ENCODE measurements at regions not wholly inside any gene's neighbourhood (a gene's known extent, or its start where the extent isn't known, plus 50 kb on each side); places are given as distances from the start of the nearest gene placed in this dataset.

GRCh38 chr6:78700991-78701390 is 166.4 kb upstream of the IRAK1BP1 start:
- H3K36me3 ChIP-seq: no peaks in the 10 kb centered on the region
- intact Hi-C loops (cut with DNase I; ENCODE audit: low total_unique reads): no loop called here
- DNase-seq: no peak
- H3K27ac ChIP-seq: no peak overlapping the region
- 59 to 88% (median 81%) methylated on average over 1 of the region's 1 CpG for WGBS, 5 donors
- H3K4me1 ChIP-seq: no peaks in the 10 kb centered on the region
- H3K9me3 ChIP-seq: no peaks in the 10 kb centered on the region
- no peak overlapping the region for H3K4me3 ChIP-seq
- TF ChIP-seq POLR2AphosphoS5 (IDR thresholded peaks at IDR 0.05) (no peak), POLR2A (IDR thresholded peaks at IDR 0.05) (no peak), EP300 (IDR thresholded peaks at IDR 0.05) (no peak), CTCF (IDR thresholded peaks at IDR 0.05) (no peak)
- no peaks in the 10 kb centered on the region for H3K27me3 ChIP-seq

- no peak overlapping the region for H3K27ac ChIP-seq
- no peaks in the 10 kb centered on the region for H3K9me3 ChIP-seq
- H3K36me3 ChIP-seq: no peaks in the 10 kb centered on the region
- intact Hi-C loops (cut with DNase I; ENCODE audit: low total_unique reads): no loop called here
- no peaks in the 10 kb centered on the region for H3K4me1 ChIP-seq
- TF ChIP-seq POLR2A (IDR thresholded peaks at IDR 0.05) (no peak), CTCF (IDR thresholded peaks at IDR 0.05) (no peak), EP300 (IDR thresholded peaks at IDR 0.05) (no peak), POLR2AphosphoS5 (IDR thresholded peaks at IDR 0.05) (no peak)
- 73 to 77% (median 73%) methylated on average over 2 of the region's 2 CpGs for WGBS, 5 donors
- no peaks in the 10 kb centered on the region for H3K27me3 ChIP-seq
- H3K4me3 ChIP-seq: no peak overlapping the region
- DNase-seq: no peak
These were observed 165.9 kb upstream of the IRAK1BP1 start for GRCh38 chr6:78701407-78701806.

GRCh38 chr6:78709021-78709420 is 158.3 kb upstream of the IRAK1BP1 start:
- intact Hi-C loops (cut with DNase I; ENCODE audit: low total_unique reads): no loop called here

DNA sequence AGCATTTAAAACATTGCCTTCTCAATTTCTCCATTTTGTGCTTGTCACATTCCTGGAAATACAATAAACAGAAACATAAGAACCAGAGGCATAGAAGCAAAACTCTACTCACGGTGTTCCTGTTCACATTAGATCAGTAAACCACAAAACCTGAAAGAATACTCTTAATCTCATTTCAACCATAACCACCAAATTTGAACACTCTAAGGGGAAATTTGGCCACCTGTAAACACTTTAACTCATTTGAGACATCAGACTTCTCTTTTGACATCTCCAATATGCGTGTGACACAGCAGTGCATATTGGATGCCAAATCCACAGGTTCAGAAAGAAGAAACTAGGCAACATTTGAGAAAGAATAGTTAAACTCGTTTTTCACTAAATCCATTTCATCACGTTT is 153.8 kb upstream of the IRAK1BP1 start:
- TF ChIP-seq POLR2AphosphoS5 (IDR thresholded peaks at IDR 0.05) (no peak), CTCF (IDR thresholded peaks at IDR 0.05) (no peak), POLR2A (IDR thresholded peaks at IDR 0.05) (no peak), EP300 (IDR thresholded peaks at IDR 0.05) (no peak)
- H3K4me1 ChIP-seq: no peaks in the 10 kb centered on the region
- H3K4me3 ChIP-seq: no peak overlapping the region
- no peaks in the 10 kb centered on the region for H3K27me3 ChIP-seq
- intact Hi-C loops (cut with DNase I; ENCODE audit: low total_unique reads): no loop called here
- WGBS, 5 donors: 68 to 76% (median 74%) methylated on average over 4 of the region's 4 CpGs
- DNase-seq: no peak
- no peaks in the 10 kb centered on the region for H3K9me3 ChIP-seq
- H3K27ac ChIP-seq: no peak overlapping the region
- H3K36me3 ChIP-seq: no peaks in the 10 kb centered on the region

More at GRCh38 chr6:78709021-78709420, 158.3 kb upstream of the IRAK1BP1 start:
- no peaks in the 10 kb centered on the region for H3K9me3 ChIP-seq
- WGBS, 5 donors: 73 to 84% (median 76%) methylated on average over 3 of the region's 3 CpGs
- H3K36me3 ChIP-seq: no peaks in the 10 kb centered on the region
- TF ChIP-seq EP300 (IDR thresholded peaks at IDR 0.05) (no peak), CTCF (IDR thresholded peaks at IDR 0.05) (no peak), POLR2A (IDR thresholded peaks at IDR 0.05) (no peak), POLR2AphosphoS5 (IDR thresholded peaks at IDR 0.05) (no peak)
- no peak for DNase-seq
- no peaks in the 10 kb centered on the region for H3K4me1 ChIP-seq
- no peaks in the 10 kb centered on the region for H3K27me3 ChIP-seq
- no peak overlapping the region for H3K4me3 ChIP-seq
- no peak overlapping the region for H3K27ac ChIP-seq
